WTC11 (cell line): ENCODE measurements at regions not wholly inside any gene's neighbourhood (a gene's known extent, or its start where the extent isn't known, plus 50 kb on each side); places are given as distances from the start of the nearest gene placed in this dataset.

ENCODE experiments used
- ATAC-seq: fragments of 200-7000 bp; cut with Tn5 transposase; 2 replicates; pipeline ENCODE4 v1.10.0; 2021; ENCODE audit warnings: mild to moderate bottlenecking, moderate library complexity
- CTCF ChIA-PET: fragments of 300-600 bp; sonication (Branson Sonifier 250); formaldehyde crosslinking; loops from one replicate; lab custom pipeline; 2021; ENCODE audit warnings: antibody characterized with exemption; lab: Charles Lee
- POLR2A ChIA-PET: fragments of 350-600 bp; sonication (Branson Sonifier 250); formaldehyde crosslinking; loops from one replicate; lab custom pipeline; 2021; ENCODE audit warnings: antibody characterized with exemption; lab: Charles Lee
- DNase-seq: peaks from one replicate; pipeline ENCODE4 v3.0.0; 2021; ENCODE audit warnings: low spot score
- H3K27ac Mint-ChIP-seq: 2 replicates; pipeline ENCODE4 v1.8.0; 2021; ENCODE audit warnings: mixed read lengths
- H3K27me3 Mint-ChIP-seq: 2 replicates; pipeline ENCODE4 v1.8.0; 2021; ENCODE audit warnings: low read depth, mild to moderate bottlenecking, moderate library complexity, mixed read lengths
- H3K36me3 Mint-ChIP-seq: 2 replicates; pipeline ENCODE4 v1.8.0; 2021; ENCODE audit warnings: mixed read lengths
- H3K4me1 Mint-ChIP-seq: 2 replicates; pipeline ENCODE4 v1.8.0; 2022; ENCODE audit warnings: mixed read lengths
- H3K4me3 Mint-ChIP-seq: 2 replicates; pipeline ENCODE4 v1.8.0; 2021; ENCODE audit warnings: mild to moderate bottlenecking, moderate library complexity, mixed read lengths
- H3K9me3 Mint-ChIP-seq: 2 replicates; pipeline ENCODE4 v1.8.0; 2021; ENCODE audit warnings: mixed read lengths
- CDX4 ChIP-seq: fragments of 250-450 bp; sonication (Bioruptor Pico); IDR thresholded peaks from 2 replicates; pipeline ENCODE4 v1.9.0; 2021; ENCODE audit warnings: moderate library complexity, mild to moderate bottlenecking, inconsistent platforms, borderline replicate concordance
- CREM ChIP-seq: sonication (generic); formaldehyde crosslinking; IDR thresholded peaks from 2 replicates; pipeline ENCODE4 v1.8.1; 2022; ENCODE audit warnings: mild to moderate bottlenecking, missing genetic modification reagents, moderate library complexity
- E2F5 ChIP-seq: sonication (generic); formaldehyde crosslinking; IDR thresholded peaks from 2 replicates; pipeline ENCODE4 v1.8.1; 2022; ENCODE audit warnings: mild to moderate bottlenecking, moderate library complexity, missing genetic modification reagents
- ERG ChIP-seq: fragments of 250-450 bp; sonication (Bioruptor Pico); IDR thresholded peaks from 2 replicates; pipeline ENCODE4 v1.8.0; 2021; ENCODE audit warnings: mild to moderate bottlenecking
- ESRRA ChIP-seq: sonication (generic); formaldehyde crosslinking; IDR thresholded peaks from 2 replicates; pipeline ENCODE4 v1.8.1; 2022; ENCODE audit warnings: mild to moderate bottlenecking, missing genetic modification reagents, borderline replicate concordance
- ETV6 ChIP-seq: sonication (generic); formaldehyde crosslinking; IDR thresholded peaks from 2 replicates; pipeline ENCODE4 v1.8.1; 2022; ENCODE audit warnings: mild to moderate bottlenecking, missing genetic modification reagents
- FOXJ3 ChIP-seq: sonication (generic); formaldehyde crosslinking; IDR thresholded peaks from 2 replicates; pipeline ENCODE4 v1.9.0; 2021; ENCODE audit warnings: missing genetic modification reagents, mild to moderate bottlenecking, borderline replicate concordance
- FOXP4 ChIP-seq: sonication (generic); formaldehyde crosslinking; IDR thresholded peaks from 2 replicates; pipeline ENCODE4 v1.8.0; 2022; ENCODE audit warnings: mild to moderate bottlenecking, missing genetic modification reagents
- MAX ChIP-seq: sonication (generic); formaldehyde crosslinking; IDR thresholded peaks from 2 replicates; pipeline ENCODE4 v1.8.0; 2022; ENCODE audit warnings: mild to moderate bottlenecking, missing genetic modification reagents
- NR1H2 ChIP-seq: sonication (generic); formaldehyde crosslinking; IDR thresholded peaks from 2 replicates; pipeline ENCODE4 v1.9.0; 2021; ENCODE audit warnings: mild to moderate bottlenecking, moderate library complexity, missing genetic modification reagents
- PRDM15 ChIP-seq: sonication (generic); formaldehyde crosslinking; IDR thresholded peaks from 2 replicates; pipeline ENCODE4 v1.8.0; 2022; ENCODE audit warnings: missing genetic modification reagents
- RORB ChIP-seq: fragments of 250-450 bp; sonication (Bioruptor Pico); IDR thresholded peaks from 2 replicates; pipeline ENCODE4 v1.9.0; 2021; ENCODE audit warnings: mild to moderate bottlenecking
- SMAD3 ChIP-seq: sonication (generic); formaldehyde crosslinking; IDR thresholded peaks from 2 replicates; pipeline ENCODE4 v1.8.0; 2022; ENCODE audit warnings: missing genetic modification reagents, mild to moderate bottlenecking, borderline replicate concordance
- SMAD4 ChIP-seq: sonication (generic); formaldehyde crosslinking; IDR thresholded peaks from 2 replicates; pipeline ENCODE4 v1.8.0; 2022; ENCODE audit warnings: mild to moderate bottlenecking, missing genetic modification reagents
- SOX15 ChIP-seq: fragments of 250-450 bp; sonication (Bioruptor Pico); IDR thresholded peaks from 2 replicates; pipeline ENCODE4 v1.9.0; 2021; ENCODE audit warnings: mild to moderate bottlenecking
- ZNF232 ChIP-seq: sonication (generic); formaldehyde crosslinking; IDR thresholded peaks from 2 replicates; pipeline ENCODE4 v1.8.0; 2022; ENCODE audit warnings: mild to moderate bottlenecking, missing genetic modification reagents
- ZNF281 ChIP-seq: sonication (generic); formaldehyde crosslinking; IDR thresholded peaks from 2 replicates; pipeline ENCODE4 v1.8.0; 2023; ENCODE audit warnings: mild to moderate bottlenecking, missing genetic modification reagents
- ZNF423 ChIP-seq: fragments of 250-450 bp; sonication (Bioruptor Pico); IDR thresholded peaks from 2 replicates; pipeline ENCODE4 v2.1.2; 2022; ENCODE audit warnings: mild to moderate bottlenecking, moderate library complexity
- ZNF671 ChIP-seq: fragments of 250-450 bp; sonication (Bioruptor Pico); IDR thresholded peaks from 2 replicates; pipeline ENCODE4 v1.8.0; 2021; ENCODE audit warnings: mild to moderate bottlenecking

- no peak for DNase-seq
- peak; percentile 87 for ATAC-seq
- H3K4me3 Mint-ChIP-seq, result no peak overlapping the region
- CTCF ChIA-PET, result no interaction called here
- no peaks in the 10 kb centered on the region for H3K36me3 Mint-ChIP-seq
- TF ChIP-seq ZNF281 (CRISPR knock-in tag), result no peak
- no peak for TF ChIP-seq SMAD4 (CRISPR knock-in tag)
- no peak for TF ChIP-seq ETV6 (CRISPR knock-in tag)
- TF ChIP-seq RORB (CRISPR knock-in tag), result no peak
- TF ChIP-seq ZNF423, result no peak
- TF ChIP-seq MAX (CRISPR knock-in tag), result no peak
- TF ChIP-seq, all 79 proteins: peak for 0
- Mint-ChIP-seq H3K4me1 (peaks cover 28% of the 10 kb centered on the region), H3K27me3 (no peaks in the 10 kb centered on the region), H3K9me3 (no peaks in the 10 kb centered on the region), H3K27ac (no peak overlapping the region)
- POLR2A ChIA-PET, result no interaction called here
Measured at GRCh38 chr14:25896777-25897176, 701.1 kb downstream of the NOVA1 start.

- Mint-ChIP-seq H3K4me3 (no peak overlapping the region), H3K36me3 (no peaks in the 10 kb centered on the region)
- TF ChIP-seq FOXP4, result no peak
- no peak for TF ChIP-seq NR1H2 (CRISPR knock-in tag)
- no peak for TF ChIP-seq SOX15 (CRISPR knock-in tag)
- TF ChIP-seq SMAD3 (CRISPR knock-in tag), result no peak
- no peak for TF ChIP-seq ZNF232 (CRISPR knock-in tag)
- TF ChIP-seq ESRRA, result no peak
- no peak for TF ChIP-seq ERG
- TF ChIP-seq CDX4 (CRISPR knock-in tag), result no peak
- TF ChIP-seq RORB (CRISPR knock-in tag), result no peak
- TF ChIP-seq E2F5 (CRISPR knock-in tag), result no peak
Measured at GRCh38 chr14:25895740-25896139, 702.1 kb downstream of the NOVA1 start.

GRCh38 chr14:25887251-25887878, 710.5 kb downstream of the NOVA1 start:
- no peak for DNase-seq
- H3K4me3 Mint-ChIP-seq, result no peak overlapping the region
- no peaks in the 10 kb centered on the region for H3K27me3 Mint-ChIP-seq
- TF ChIP-seq PRDM15 (no peak), FOXJ3 (CRISPR knock-in tag) (no peak), CREM (CRISPR knock-in tag) (no peak), ZNF671 (CRISPR knock-in tag) (no peak), ERG (no peak)
- CTCF ChIA-PET, result interaction anchor here (1.6 kb wide), 1 partner anchor 121 kb away, joined by 5 read pairs; no protein-coding TSS in a partner anchor
- peaks cover 9% of the 10 kb centered on the region for H3K4me1 Mint-ChIP-seq
- no peaks in the 10 kb centered on the region for H3K9me3 Mint-ChIP-seq
- ATAC-seq, result no peak
- H3K36me3 Mint-ChIP-seq, result no peaks in the 10 kb centered on the region
- no peak overlapping the region for H3K27ac Mint-ChIP-seq
- POLR2A ChIA-PET, result no interaction called here

More at GRCh38 chr14:25895740-25896139, 702.1 kb downstream of the NOVA1 start:
- H3K27me3 Mint-ChIP-seq, result no peaks in the 10 kb centered on the region
- CTCF ChIA-PET, result no interaction called here
- no peaks in the 10 kb centered on the region for H3K9me3 Mint-ChIP-seq
- ATAC-seq (no peak), DNase-seq (no peak)
- peaks cover 28% of the 10 kb centered on the region for H3K4me1 Mint-ChIP-seq
- POLR2A ChIA-PET, result no interaction called here
- no peak overlapping the region for H3K27ac Mint-ChIP-seq
